ENCODE measurements at regions not wholly inside any gene's neighbourhood (a gene's known extent, or its start where the extent isn't known, plus 50 kb on each side); places are given as distances from the start of the nearest gene placed in this dataset.
A peak's percentile ranks its signal among the peaks of the same experiment; 100 is the strongest.

DNA sequence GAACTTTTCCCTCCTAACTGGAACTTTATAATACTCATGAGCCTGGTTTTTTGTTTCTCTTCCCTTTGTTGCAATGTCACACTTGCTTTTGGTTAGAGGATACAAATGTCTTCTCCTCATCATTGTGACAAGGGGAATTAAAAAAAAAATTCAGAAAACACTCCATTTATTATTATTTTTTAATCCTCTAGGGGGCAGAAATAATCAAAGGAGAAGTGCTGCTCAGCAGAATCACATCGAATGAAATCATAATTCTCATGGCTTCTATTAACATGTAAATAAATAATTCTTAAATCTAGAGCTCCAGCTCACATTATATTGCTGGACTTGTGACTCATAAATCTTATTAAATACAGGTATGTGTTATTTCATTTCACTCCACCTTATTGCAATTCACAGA lies 273.8 kb downstream of the TRIB2 start:
- Histone ChIP-seq H3K27ac (ENCODE audit: insufficient read depth in 1 of 2, low read depth in 1 of 2, low read length in 2 of 2, poor library complexity in 1 of 2, severe bottlenecking in 2 of 2) (no peak overlapping the region), H3K4me1 (ENCODE audit: control extremely low read depth in 1 of 4, control insufficient read depth in 4 of 4, insufficient read depth in 4 of 4, low read length in 3 of 4) (peaks cover 0 to 3% (median 0%) of the 10 kb centered on the region in 4 experiments), H3K36me3 (ENCODE audit: control insufficient read depth in 4 of 4, insufficient read depth in 4 of 4, low read length in 3 of 4) (no peaks in the 10 kb centered on the region), H3K9me3 (ENCODE audit: control extremely low read depth in 1 of 5, control insufficient read depth in 4 of 5, insufficient read depth in 2 of 5, low read depth in 1 of 5, low read length in 4 of 5) (peaks cover 0 to 5% (median 0%) of the 10 kb centered on the region in 5 experiments), H3K27me3 (replicated peaks in 2 of 5; ENCODE audit: control insufficient read depth in 4 of 5, insufficient read depth in 5 of 5, low read length in 4 of 5) (no peaks in the 10 kb centered on the region), H3K4me3 (ENCODE audit: control insufficient read depth in 1 of 7, extremely low read depth in 1 of 7, insufficient read depth in 4 of 7, low read depth in 2 of 7, low read length in 6 of 7) (no peak overlapping the region)
- DNase-seq = peak in 1 of 3 donors; percentile 8
- CTCF ChIA-PET = interaction anchor here (1.5 to 1.6 kb wide), 2 partner anchors 9 to 60 kb away, joined by 4 to 5 read pairs; no protein-coding TSS in a partner anchor
- POLR2A ChIA-PET = no interaction called here
- WGBS (ENCODE audit: insufficient coverage) = no CpG with 5 or more reads among the region's 1 CpG

DNA sequence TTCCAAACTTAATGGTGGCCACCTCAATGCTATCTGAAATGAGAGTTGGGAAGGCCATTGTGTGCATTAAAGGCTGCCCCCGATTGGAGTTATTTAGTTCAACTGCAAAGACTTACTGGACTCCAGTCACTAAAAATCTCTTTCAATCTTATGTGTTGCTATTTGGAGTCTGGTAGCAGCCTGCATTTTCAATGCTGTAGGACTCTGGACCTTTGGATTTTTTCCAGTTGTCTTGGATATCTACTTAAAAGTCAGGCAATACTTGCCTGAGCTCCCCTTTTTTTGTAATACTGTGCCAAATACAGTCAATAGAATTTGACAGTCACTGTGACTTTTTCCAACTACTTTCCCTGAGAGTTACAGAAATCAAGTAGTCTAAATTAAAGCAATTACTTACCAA lies 281.9 kb downstream of the TRIB2 start:
- Histone ChIP-seq H3K4me1 (ENCODE audit: control extremely low read depth in 1 of 4, control insufficient read depth in 4 of 4, insufficient read depth in 4 of 4, low read length in 3 of 4) (peaks cover 0 to 13% (median 7%) of the 10 kb centered on the region in 4 experiments), H3K9me3 (ENCODE audit: control extremely low read depth in 1 of 5, control insufficient read depth in 4 of 5, insufficient read depth in 2 of 5, low read depth in 1 of 5, low read length in 4 of 5) (no peaks in the 10 kb centered on the region), H3K27ac (ENCODE audit: insufficient read depth in 1 of 2, low read depth in 1 of 2, low read length in 2 of 2, poor library complexity in 1 of 2, severe bottlenecking in 2 of 2) (no peak overlapping the region), H3K36me3 (ENCODE audit: control insufficient read depth in 4 of 4, insufficient read depth in 4 of 4, low read length in 3 of 4) (no peaks in the 10 kb centered on the region), H3K4me3 (ENCODE audit: control insufficient read depth in 1 of 7, extremely low read depth in 1 of 7, insufficient read depth in 4 of 7, low read depth in 2 of 7, low read length in 6 of 7) (no peak overlapping the region), H3K27me3 (replicated peaks in 2 of 5; ENCODE audit: control insufficient read depth in 4 of 5, insufficient read depth in 5 of 5, low read length in 4 of 5) (peaks cover 0 to 13% (median 2%) of the 10 kb centered on the region in 5 experiments)
- no peak for DNase-seq
- WGBS (ENCODE audit: insufficient coverage) = no CpG with 5 or more reads among the region's 1 CpG
- CTCF ChIA-PET = interaction anchor here (1.5 kb wide), 1 partner anchor 8 kb away, joined by 4 read pairs; no protein-coding TSS in a partner anchor
- POLR2A ChIA-PET = no interaction called here

DNA sequence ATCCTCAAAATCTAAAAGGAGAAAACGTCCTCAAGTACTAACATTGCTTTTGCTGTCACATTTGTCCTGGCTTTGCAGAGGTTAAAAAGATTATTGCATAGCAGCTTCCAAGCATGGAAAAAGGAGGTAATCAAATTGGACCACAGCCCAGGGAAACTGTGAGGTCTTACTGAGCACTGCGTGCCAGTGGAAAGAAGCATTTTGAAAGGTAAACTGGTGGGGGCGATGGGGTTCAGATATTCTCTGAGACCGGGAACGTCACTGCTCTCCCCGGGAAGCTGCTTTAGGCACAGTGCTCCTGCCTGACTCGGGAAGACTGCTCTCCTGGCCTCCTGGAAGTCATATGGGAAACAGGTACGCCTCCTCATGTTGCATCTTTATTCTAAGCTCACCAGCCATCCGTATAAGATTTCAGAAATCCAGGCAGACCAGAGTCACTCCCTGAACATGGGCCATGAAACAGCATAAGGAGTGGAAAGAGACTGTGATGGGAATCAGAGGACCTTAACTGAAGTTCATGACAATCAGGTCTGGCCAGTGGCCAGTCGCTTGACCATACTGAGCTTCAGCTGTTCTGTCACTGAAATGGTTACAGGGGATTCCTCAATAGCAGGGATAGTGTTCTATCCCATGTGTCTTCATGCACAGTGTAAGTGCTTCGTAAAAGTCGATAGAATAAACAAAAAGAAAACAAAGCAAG lies 284.1 kb downstream of the TRIB2 start:
- H3K27me3 ChIP-seq (replicated peaks in 2 of 5; ENCODE audit: control insufficient read depth in 4 of 5, insufficient read depth in 5 of 5, low read length in 4 of 5) = peaks cover 0 to 13% (median 2%) of the 10 kb centered on the region in 5 experiments
- CTCF ChIA-PET = interaction anchor here (1.3 to 1.6 kb wide), 2 partner anchors 69 to 1172 kb away, joined by 3 to 4 read pairs; no protein-coding TSS in a partner anchor
- H3K36me3 ChIP-seq (ENCODE audit: control insufficient read depth in 4 of 4, insufficient read depth in 4 of 4, low read length in 3 of 4) = no peaks in the 10 kb centered on the region
- no peak overlapping the region for H3K4me3 ChIP-seq (ENCODE audit: control insufficient read depth in 1 of 7, extremely low read depth in 1 of 7, insufficient read depth in 4 of 7, low read depth in 2 of 7, low read length in 6 of 7)
- DNase-seq = no peak
- H3K4me1 ChIP-seq (ENCODE audit: control extremely low read depth in 1 of 4, control insufficient read depth in 4 of 4, insufficient read depth in 4 of 4, low read length in 3 of 4) = peaks cover 0 to 13% (median 7%) of the 10 kb centered on the region in 4 experiments
- POLR2A ChIA-PET = no interaction called here
- no peaks in the 10 kb centered on the region for H3K9me3 ChIP-seq (ENCODE audit: control extremely low read depth in 1 of 5, control insufficient read depth in 4 of 5, insufficient read depth in 2 of 5, low read depth in 1 of 5, low read length in 4 of 5)
- 86% methylated on average over 9 of the region's 12 CpGs for WGBS (ENCODE audit: insufficient coverage)
- H3K27ac ChIP-seq (ENCODE audit: insufficient read depth in 1 of 2, low read depth in 1 of 2, low read length in 2 of 2, poor library complexity in 1 of 2, severe bottlenecking in 2 of 2) = no peak overlapping the region

DNA sequence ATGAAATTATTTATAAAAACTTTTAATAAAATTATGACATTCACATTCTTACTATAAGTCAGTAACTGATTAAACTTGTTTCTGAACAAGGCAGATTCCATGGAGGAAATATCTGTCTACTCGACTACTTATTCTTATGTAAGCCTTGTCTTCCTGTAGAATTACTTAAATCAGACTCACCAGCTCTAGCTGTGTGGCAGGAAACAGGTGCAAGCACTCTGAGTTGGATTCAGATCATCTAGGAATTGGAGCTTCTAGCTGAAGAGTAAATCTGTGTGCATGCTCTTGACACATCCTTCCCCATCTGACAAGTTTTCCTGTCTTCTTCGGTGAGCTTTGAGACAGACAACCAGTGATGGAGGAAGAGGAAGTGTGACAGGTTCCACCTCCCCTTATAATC lies 284.7 kb downstream of the TRIB2 start:
- no peaks in the 10 kb centered on the region for H3K9me3 ChIP-seq (ENCODE audit: control extremely low read depth in 1 of 5, control insufficient read depth in 4 of 5, insufficient read depth in 2 of 5, low read depth in 1 of 5, low read length in 4 of 5)
- ChIA-PET POLR2A (no interaction called here), CTCF (interaction anchor here (1.3 to 1.6 kb wide), 2 partner anchors 70 to 1173 kb away, joined by 3 to 4 read pairs; no protein-coding TSS in a partner anchor)
- peaks cover 0 to 13% (median 7%) of the 10 kb centered on the region in 4 experiments for H3K4me1 ChIP-seq (ENCODE audit: control extremely low read depth in 1 of 4, control insufficient read depth in 4 of 4, insufficient read depth in 4 of 4, low read length in 3 of 4)
- WGBS (ENCODE audit: insufficient coverage) = no CpG with 5 or more reads among the region's 2 CpGs
- DNase-seq = peak in 2 of 3 donors; percentile 50 to 60
- no peak overlapping the region for H3K27ac ChIP-seq (ENCODE audit: insufficient read depth in 1 of 2, low read depth in 1 of 2, low read length in 2 of 2, poor library complexity in 1 of 2, severe bottlenecking in 2 of 2)
- no peak overlapping the region for H3K4me3 ChIP-seq (ENCODE audit: control insufficient read depth in 1 of 7, extremely low read depth in 1 of 7, insufficient read depth in 4 of 7, low read depth in 2 of 7, low read length in 6 of 7)
- H3K27me3 ChIP-seq (replicated peaks in 2 of 5; ENCODE audit: control insufficient read depth in 4 of 5, insufficient read depth in 5 of 5, low read length in 4 of 5) = peaks cover 0 to 17% (median 2%) of the 10 kb centered on the region in 5 experiments
- H3K36me3 ChIP-seq (ENCODE audit: control insufficient read depth in 4 of 4, insufficient read depth in 4 of 4, low read length in 3 of 4) = no peaks in the 10 kb centered on the region

DNA sequence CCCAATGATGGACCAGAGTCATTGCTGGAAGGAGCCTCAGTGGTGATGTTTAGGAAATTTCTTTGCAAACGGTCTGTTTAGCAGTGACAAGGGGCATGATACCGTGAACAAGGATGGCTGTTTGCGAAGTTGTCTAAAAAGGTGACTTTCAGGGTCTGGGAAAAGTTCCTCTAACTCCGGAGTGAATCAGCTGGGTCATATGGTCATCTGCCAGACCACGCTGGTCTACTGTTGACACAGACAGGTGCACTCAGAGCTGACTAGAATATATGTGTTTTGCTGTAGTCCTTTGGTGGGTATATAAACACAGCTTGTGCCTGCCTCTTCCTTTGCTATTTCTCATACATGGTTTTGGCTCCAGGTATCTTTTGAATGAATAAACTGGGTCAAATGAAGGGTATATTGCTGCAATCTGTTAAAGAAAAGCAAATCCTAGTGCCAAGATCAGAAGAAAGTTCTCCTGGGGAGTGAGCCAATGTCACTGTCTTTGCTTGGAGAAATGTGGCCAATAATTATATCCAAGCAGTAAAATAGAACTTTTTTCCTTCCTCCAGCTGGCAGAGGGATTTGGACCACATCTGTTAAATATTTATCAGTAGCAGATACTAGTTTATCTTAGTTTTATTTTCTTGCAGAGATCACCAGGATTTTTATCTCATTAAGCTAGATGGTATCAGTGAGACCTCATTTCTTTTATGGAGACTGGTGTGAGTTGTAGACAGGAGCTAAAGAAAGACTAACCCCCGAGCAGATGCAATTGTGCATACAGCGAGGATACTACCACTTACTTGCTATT lies 286.0 kb downstream of the TRIB2 start:
- H3K4me3 ChIP-seq (ENCODE audit: control insufficient read depth in 1 of 7, extremely low read depth in 1 of 7, insufficient read depth in 4 of 7, low read depth in 2 of 7, low read length in 6 of 7) = no peak overlapping the region
- POLR2A ChIA-PET = no interaction called here
- H3K4me1 ChIP-seq (ENCODE audit: control extremely low read depth in 1 of 4, control insufficient read depth in 4 of 4, insufficient read depth in 4 of 4, low read length in 3 of 4) = peaks cover 0 to 13% (median 7%) of the 10 kb centered on the region in 4 experiments
- H3K36me3 ChIP-seq (ENCODE audit: control insufficient read depth in 4 of 4, insufficient read depth in 4 of 4, low read length in 3 of 4) = no peaks in the 10 kb centered on the region
- no peak overlapping the region for H3K27ac ChIP-seq (ENCODE audit: insufficient read depth in 1 of 2, low read depth in 1 of 2, low read length in 2 of 2, poor library complexity in 1 of 2, severe bottlenecking in 2 of 2)
- no peaks in the 10 kb centered on the region for H3K9me3 ChIP-seq (ENCODE audit: control extremely low read depth in 1 of 5, control insufficient read depth in 4 of 5, insufficient read depth in 2 of 5, low read depth in 1 of 5, low read length in 4 of 5)
- DNase-seq = no peak
- 94% methylated on average over 5 of the region's 7 CpGs for whole genome bisulfite sequencing (ENCODE audit: insufficient coverage)
- CTCF ChIA-PET = interaction anchor here (0.6 to 1.6 kb wide), 2 partner anchors 11 to 378 kb away, joined by 4 to 5 read pairs; no protein-coding TSS in a partner anchor
- H3K27me3 ChIP-seq (replicated peaks in 2 of 5; ENCODE audit: control insufficient read depth in 4 of 5, insufficient read depth in 5 of 5, low read length in 4 of 5) = peaks cover 0 to 25% (median 5%) of the 10 kb centered on the region in 5 experiments

DNA sequence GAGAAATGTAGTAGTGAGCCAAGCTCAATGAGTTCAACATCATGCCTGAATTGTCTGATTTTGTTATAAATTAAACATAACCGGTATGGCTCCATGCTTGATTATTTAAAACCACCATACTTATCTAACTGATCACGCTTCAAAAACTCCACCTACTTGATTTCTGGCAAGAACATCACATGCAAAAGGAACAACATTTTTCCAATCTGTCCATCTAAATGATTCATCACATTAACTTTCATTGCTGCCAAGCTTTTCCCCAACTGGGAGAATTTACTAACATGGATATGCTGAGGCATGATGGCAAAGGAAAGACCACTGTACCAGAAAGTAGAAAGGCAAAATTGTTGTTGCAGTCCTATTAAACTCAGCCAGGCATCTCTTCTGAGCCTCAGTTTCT lies 286.8 kb downstream of the TRIB2 start:
- H3K4me3 ChIP-seq (ENCODE audit: control insufficient read depth in 1 of 7, extremely low read depth in 1 of 7, insufficient read depth in 4 of 7, low read depth in 2 of 7, low read length in 6 of 7) = no peak overlapping the region
- no peak for DNase-seq
- CTCF ChIA-PET = interaction anchor here (1.6 kb wide), 1 partner anchor 12 kb away, joined by 5 read pairs; no protein-coding TSS in a partner anchor
- no peak overlapping the region for H3K27ac ChIP-seq (ENCODE audit: insufficient read depth in 1 of 2, low read depth in 1 of 2, low read length in 2 of 2, poor library complexity in 1 of 2, severe bottlenecking in 2 of 2)
- H3K9me3 ChIP-seq (ENCODE audit: control extremely low read depth in 1 of 5, control insufficient read depth in 4 of 5, insufficient read depth in 2 of 5, low read depth in 1 of 5, low read length in 4 of 5) = no peaks in the 10 kb centered on the region
- no peaks in the 10 kb centered on the region for H3K36me3 ChIP-seq (ENCODE audit: control insufficient read depth in 4 of 4, insufficient read depth in 4 of 4, low read length in 3 of 4)
- WGBS (ENCODE audit: insufficient coverage) = 100% methylated on average over 1 of the region's 2 CpGs
- peaks cover 0 to 29% (median 5%) of the 10 kb centered on the region in 5 experiments for H3K27me3 ChIP-seq (replicated peaks in 2 of 5; ENCODE audit: control insufficient read depth in 4 of 5, insufficient read depth in 5 of 5, low read length in 4 of 5)
- POLR2A ChIA-PET = no interaction called here
- H3K4me1 ChIP-seq (ENCODE audit: control extremely low read depth in 1 of 4, control insufficient read depth in 4 of 4, insufficient read depth in 4 of 4, low read length in 3 of 4) = peaks cover 0 to 13% (median 7%) of the 10 kb centered on the region in 4 experiments

Measured in common myeloid progenitor, CD34-positive (primary cell).